Endothelial cell (in vitro differentiated cells): ENCODE measurements at regions not wholly inside any gene's neighbourhood (a gene's known extent, or its start where the extent isn't known, plus 50 kb on each side); places are given as distances from the start of the nearest gene placed in this dataset.

Experiments used
- DNase-seq: peaks from one replicate; pipeline ENCODE4 v3.0.0; 2021; ENCODE audit warnings: low spot score
- H3K27ac Mint-ChIP-seq: one replicate; pipeline ENCODE4 v1.8.0; 2021; ENCODE audit warnings: mixed read lengths, inconsistent platforms; ENCODE audit not compliant: unreplicated experiment
- H3K27me3 Mint-ChIP-seq: one replicate; pipeline ENCODE4 v1.8.0; 2021; ENCODE audit warnings: mild to moderate bottlenecking, moderate library complexity, mixed read lengths, inconsistent platforms; ENCODE audit not compliant: unreplicated experiment
- H3K36me3 Mint-ChIP-seq: one replicate; pipeline ENCODE4 v1.8.0; 2021; ENCODE audit warnings: mild to moderate bottlenecking, low read depth, mixed read lengths, inconsistent platforms; ENCODE audit not compliant: unreplicated experiment
- H3K4me1 Mint-ChIP-seq: one replicate; pipeline ENCODE4 v1.8.0; 2021; ENCODE audit warnings: mild to moderate bottlenecking, mixed read lengths, inconsistent platforms; ENCODE audit not compliant: unreplicated experiment
- H3K4me3 Mint-ChIP-seq: one replicate; pipeline ENCODE4 v1.8.0; 2021; ENCODE audit warnings: mild to moderate bottlenecking, mixed read lengths, inconsistent platforms; ENCODE audit not compliant: unreplicated experiment
- H3K9me3 Mint-ChIP-seq: one replicate; pipeline ENCODE4 v1.8.0; 2021; ENCODE audit warnings: mixed read lengths, inconsistent platforms; ENCODE audit not compliant: unreplicated experiment
- TF ChIP-seq, protein P1 (sequence below): fragments of 200-600 bp; sonication (generic); IDR thresholded peaks from one replicate; pipeline ENCODE4 v1.5.0; 2021; ENCODE audit warnings: antibody characterized with exemption; ENCODE audit not compliant: unreplicated experiment

DNA sequence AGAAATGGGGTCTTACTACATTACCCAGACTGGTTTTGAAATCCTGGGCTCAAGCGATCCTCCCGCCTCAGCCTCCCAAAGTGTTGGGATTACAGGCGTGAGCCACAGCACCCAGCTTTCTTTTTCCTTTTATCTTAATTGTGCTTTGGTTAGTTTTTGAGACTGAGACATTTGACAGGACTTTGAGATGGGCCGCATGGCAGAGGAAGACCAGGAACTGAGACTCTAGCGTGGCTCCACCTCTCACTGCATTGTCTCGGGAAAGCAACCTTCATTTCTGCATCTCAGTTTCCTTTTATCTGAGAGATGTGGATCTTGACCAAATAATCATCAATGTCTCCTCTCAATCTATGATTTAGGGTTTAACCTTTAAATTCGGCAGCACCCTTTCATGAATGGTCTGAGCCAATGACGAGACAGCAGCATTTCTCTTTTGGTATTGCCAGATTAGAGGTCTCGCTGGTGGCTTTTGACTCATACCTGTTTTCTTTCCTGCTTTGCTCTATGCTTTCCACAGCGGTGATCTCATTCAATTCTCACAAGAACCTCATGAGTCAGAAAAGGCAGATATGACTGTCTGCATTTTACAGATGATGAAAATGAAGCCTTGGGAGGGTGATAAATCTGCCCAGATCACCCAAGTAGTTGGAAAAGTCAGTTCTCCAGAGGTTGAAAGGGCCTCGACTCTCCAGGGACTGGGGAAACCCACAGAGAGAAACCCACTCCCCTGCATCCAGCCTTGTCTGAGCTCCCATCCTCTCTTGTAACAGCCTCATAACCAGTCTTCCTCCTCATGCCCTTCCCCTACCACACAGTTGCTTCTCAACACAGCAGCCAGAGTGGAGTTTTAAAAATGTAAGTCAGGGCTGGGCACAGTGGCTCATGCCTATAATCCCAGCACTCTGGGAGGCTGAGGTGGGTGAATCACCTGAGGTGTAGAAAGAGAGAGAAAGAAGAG lies 84.8 kb upstream of the FOXB1 start:
- H3K27me3 Mint-ChIP-seq = no peaks in the 10 kb centered on the region
- DNase-seq = no peak
- TF ChIP-seq, protein P1, sequence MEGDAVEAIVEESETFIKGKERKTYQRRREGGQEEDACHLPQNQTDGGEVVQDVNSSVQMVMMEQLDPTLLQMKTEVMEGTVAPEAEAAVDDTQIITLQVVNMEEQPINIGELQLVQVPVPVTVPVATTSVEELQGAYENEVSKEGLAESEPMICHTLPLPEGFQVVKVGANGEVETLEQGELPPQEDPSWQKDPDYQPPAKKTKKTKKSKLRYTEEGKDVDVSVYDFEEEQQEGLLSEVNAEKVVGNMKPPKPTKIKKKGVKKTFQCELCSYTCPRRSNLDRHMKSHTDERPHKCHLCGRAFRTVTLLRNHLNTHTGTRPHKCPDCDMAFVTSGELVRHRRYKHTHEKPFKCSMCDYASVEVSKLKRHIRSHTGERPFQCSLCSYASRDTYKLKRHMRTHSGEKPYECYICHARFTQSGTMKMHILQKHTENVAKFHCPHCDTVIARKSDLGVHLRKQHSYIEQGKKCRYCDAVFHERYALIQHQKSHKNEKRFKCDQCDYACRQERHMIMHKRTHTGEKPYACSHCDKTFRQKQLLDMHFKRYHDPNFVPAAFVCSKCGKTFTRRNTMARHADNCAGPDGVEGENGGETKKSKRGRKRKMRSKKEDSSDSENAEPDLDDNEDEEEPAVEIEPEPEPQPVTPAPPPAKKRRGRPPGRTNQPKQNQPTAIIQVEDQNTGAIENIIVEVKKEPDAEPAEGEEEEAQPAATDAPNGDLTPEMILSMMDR = no peak
- no peaks in the 10 kb centered on the region for H3K36me3 Mint-ChIP-seq
- H3K4me1 Mint-ChIP-seq = peaks cover 4% of the 10 kb centered on the region
- H3K27ac Mint-ChIP-seq = no peak overlapping the region
- no peaks in the 10 kb centered on the region for H3K9me3 Mint-ChIP-seq
- H3K4me3 Mint-ChIP-seq = no peak overlapping the region

DNA sequence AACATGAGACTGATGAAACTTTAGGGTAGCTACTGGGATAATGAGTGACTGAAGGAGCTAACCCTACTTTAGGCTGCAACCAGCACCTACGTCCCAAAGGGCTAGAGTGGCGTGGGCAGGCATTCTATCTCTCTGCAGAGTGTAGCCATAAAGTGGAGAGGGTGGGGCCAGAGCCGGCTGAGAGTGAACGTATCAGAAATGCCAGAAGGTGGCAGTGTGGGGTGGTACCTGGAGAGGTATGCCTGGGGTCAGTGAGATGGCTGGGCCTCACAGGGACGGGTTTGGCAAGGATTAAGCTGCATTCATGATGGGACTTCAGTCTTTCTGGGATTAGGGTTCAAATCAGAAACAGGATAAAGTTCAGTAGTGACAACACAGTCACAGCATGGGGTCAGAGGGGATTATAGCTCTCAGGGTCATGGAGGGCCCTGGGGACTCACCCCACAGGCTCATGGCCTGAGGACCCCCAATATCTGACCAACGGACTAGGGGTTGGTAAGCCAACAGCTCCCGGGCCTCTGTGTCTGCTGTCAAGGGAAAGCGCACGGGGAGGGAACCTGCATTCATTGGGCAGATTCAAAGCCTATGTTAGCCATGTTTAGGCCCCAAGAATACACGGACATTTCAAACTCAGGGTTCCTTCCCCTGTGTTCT lies 86.5 kb upstream of the FOXB1 start:
- H3K4me1 Mint-ChIP-seq = peaks cover 4% of the 10 kb centered on the region
- H3K9me3 Mint-ChIP-seq = no peaks in the 10 kb centered on the region
- H3K27ac Mint-ChIP-seq = no peak overlapping the region
- no peak overlapping the region for H3K4me3 Mint-ChIP-seq
- no peaks in the 10 kb centered on the region for H3K36me3 Mint-ChIP-seq
- TF ChIP-seq, protein P1 = peak; percentile 23
- H3K27me3 Mint-ChIP-seq = no peaks in the 10 kb centered on the region
- DNase-seq = peak; percentile 85

DNA sequence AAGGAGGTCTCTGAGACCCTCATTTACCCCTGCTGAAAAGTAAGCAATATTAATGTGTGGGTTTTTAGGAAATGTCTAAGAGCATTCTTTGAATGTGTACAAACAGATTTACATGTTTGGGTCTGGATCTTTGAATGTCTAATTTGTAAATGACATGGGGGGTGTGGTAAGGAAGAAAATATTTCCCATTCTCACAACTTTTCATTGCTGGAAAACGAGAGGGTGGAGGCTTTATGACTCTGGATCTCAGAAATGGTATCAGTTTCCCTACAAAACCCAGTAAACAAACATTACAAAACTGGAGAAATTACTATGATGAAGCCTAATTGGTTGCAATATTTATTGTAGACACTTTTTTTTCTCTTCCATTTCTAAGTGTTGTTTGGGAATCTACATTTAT lies 98.1 kb upstream of the FOXB1 start:
- H3K4me3 Mint-ChIP-seq = no peak overlapping the region
- DNase-seq = no peak
- no peak overlapping the region for H3K27ac Mint-ChIP-seq
- no peaks in the 10 kb centered on the region for H3K36me3 Mint-ChIP-seq
- no peaks in the 10 kb centered on the region for H3K4me1 Mint-ChIP-seq
- no peaks in the 10 kb centered on the region for H3K27me3 Mint-ChIP-seq
- H3K9me3 Mint-ChIP-seq = no peaks in the 10 kb centered on the region
- TF ChIP-seq, protein P1 = no peak

DNA sequence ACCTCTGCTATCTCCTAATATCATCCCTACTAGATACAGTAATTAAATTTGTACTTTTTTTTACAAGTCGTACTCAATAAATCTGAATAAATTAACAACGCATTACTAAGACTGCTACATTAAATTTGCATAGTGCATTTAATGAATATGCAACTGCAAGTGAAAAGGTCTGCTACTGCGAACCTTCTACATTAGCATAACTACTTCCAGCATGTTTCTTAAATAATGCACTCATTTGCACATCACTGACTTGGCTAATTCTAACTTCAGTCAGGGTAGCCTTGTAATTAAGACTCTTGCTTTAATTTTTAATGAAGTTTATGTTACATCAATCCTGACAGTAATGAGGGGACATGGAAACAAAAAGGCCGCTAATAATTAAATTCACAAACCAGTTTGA lies 98.9 kb upstream of the FOXB1 start:
- Mint-ChIP-seq H3K36me3 (no peaks in the 10 kb centered on the region), H3K27ac (no peak overlapping the region), H3K4me1 (no peaks in the 10 kb centered on the region), H3K27me3 (no peaks in the 10 kb centered on the region), H3K4me3 (no peak overlapping the region), H3K9me3 (no peaks in the 10 kb centered on the region)
- DNase-seq = no peak
- TF ChIP-seq, protein P1 = no peak
